ENCODE measurements at regions not wholly inside any gene's neighbourhood (a gene's known extent, or its start where the extent isn't known, plus 50 kb on each side); places are given as distances from the start of the nearest gene placed in this dataset.

DNA sequence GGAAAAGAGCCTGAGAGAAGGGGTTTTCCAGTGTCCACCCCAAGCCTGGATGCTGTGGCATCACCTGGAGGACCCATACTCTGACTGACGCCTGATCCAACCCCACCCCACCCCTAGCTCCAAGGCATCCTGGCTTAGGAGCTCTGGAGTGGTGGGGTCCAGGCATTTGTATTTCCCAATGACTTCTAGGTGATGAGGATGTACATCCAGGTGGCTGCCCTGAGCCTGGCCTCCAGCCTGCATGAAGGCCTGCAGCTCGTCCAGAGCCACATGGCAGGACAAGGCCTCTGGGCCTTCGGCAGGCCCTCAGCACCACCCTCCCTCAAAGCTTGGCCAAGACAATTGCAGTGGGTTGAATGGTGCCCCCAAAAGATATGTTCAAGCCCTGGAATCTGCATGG is 347.5 kb downstream of the C16orf95 start:
- TF ChIP-seq GATA2 (IDR thresholded peaks at IDR 0.05; ENCODE audit: low read depth, low read length), result no peak
- no peak for TF ChIP-seq GATA3 (IDR thresholded peaks at IDR 0.05; ENCODE audit: low read depth, low read length)

GRCh38 chr16:86970279-86970678 is 346.9 kb downstream of the C16orf95 start:
- TF ChIP-seq GATA2 (IDR thresholded peaks at IDR 0.05; ENCODE audit: low read depth, low read length), result no peak
- no peak for TF ChIP-seq GATA3 (IDR thresholded peaks at IDR 0.05; ENCODE audit: low read depth, low read length)

GRCh38 chr16:86970726-86971125 is 346.5 kb downstream of the C16orf95 start:
- TF ChIP-seq GATA3 (IDR thresholded peaks at IDR 0.05; ENCODE audit: low read depth, low read length) (no peak), GATA2 (IDR thresholded peaks at IDR 0.05; ENCODE audit: low read depth, low read length) (no peak)

DNA sequence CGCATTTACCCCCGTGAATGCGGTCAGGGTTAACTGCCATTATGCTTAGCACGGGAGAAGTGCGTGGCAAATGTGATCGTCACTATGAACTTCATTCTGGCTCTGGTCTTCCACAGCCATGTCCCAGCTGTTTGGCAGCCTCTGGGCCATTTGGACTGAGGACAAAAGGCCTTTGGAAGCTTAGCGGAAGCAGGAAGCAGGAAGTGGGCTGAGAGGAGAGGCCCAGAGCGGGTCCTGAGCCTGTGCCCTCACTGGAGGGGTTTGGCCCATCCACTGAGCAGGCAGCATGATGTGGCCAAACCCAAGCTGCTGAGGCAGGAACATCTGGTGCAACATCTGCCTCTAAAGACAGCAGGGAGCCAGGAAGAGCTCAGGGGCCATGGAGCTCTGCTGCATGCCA is 345.9 kb downstream of the C16orf95 start:
- TF ChIP-seq GATA3 (IDR thresholded peaks at IDR 0.05; ENCODE audit: low read depth, low read length) (no peak), GATA2 (IDR thresholded peaks at IDR 0.05; ENCODE audit: low read depth, low read length) (no peak)

DNA sequence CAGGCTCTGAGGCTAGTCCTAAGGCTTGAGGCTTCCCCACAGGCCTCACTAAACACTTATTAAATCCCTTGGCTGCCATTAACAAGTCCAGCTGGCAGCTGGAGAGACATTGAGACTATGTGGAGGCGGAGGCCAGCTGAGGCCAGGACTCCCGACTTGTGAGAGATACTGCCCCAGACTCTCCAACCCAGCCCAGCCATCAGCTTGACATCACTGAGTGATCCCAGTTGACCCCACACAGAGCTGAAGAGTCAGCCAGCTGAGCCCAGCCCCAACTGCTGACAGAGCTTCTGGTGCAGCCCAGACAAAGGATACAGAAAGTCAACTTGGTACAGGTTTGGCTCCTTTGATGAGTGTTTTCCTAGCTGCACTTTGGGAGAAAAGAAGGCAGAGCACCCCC is 343.1 kb downstream of the C16orf95 start:
- TF ChIP-seq GATA2 (IDR thresholded peaks at IDR 0.05; ENCODE audit: low read depth, low read length), result no peak
- TF ChIP-seq GATA3 (IDR thresholded peaks at IDR 0.05; ENCODE audit: low read depth, low read length), result no peak

- no peak for TF ChIP-seq GATA3 (IDR thresholded peaks at IDR 0.05; ENCODE audit: low read depth, low read length)
- no peak for TF ChIP-seq GATA2 (IDR thresholded peaks at IDR 0.05; ENCODE audit: low read depth, low read length)
Measured at GRCh38 chr16:86975445-86975844, 341.7 kb downstream of the C16orf95 start.

DNA sequence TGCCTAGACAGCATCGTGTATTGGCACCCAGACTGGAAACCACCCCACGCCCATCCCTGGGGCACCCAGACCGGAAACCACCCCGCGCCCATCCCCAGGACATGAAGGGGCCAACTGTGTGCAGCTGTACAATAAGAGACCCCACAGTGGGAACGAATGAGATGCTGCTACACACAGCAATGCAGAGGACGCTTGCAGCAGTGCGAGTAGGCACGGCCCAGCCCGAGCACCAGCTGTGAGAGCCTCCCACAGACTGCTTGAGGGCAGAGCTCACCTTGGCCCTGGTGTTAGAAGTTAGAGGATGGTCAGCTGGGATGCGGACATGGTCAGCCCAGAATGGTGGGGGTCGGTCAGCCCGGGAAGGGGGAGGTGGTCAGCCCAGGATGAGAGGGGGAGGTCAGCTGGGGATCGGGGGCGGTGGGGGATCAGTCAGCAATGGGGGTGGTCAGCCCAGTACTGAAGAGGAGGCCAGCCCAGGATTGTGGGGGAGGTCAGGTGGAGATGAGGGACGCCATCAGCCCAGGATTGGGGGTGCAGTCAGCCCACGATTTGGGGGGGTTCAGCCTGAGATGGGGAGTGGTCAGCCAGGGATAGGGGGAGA is 340.0 kb downstream of the C16orf95 start:
- no peak for TF ChIP-seq GATA2 (IDR thresholded peaks at IDR 0.05; ENCODE audit: low read depth, low read length)
- no peak for TF ChIP-seq GATA3 (IDR thresholded peaks at IDR 0.05; ENCODE audit: low read depth, low read length)

DNA sequence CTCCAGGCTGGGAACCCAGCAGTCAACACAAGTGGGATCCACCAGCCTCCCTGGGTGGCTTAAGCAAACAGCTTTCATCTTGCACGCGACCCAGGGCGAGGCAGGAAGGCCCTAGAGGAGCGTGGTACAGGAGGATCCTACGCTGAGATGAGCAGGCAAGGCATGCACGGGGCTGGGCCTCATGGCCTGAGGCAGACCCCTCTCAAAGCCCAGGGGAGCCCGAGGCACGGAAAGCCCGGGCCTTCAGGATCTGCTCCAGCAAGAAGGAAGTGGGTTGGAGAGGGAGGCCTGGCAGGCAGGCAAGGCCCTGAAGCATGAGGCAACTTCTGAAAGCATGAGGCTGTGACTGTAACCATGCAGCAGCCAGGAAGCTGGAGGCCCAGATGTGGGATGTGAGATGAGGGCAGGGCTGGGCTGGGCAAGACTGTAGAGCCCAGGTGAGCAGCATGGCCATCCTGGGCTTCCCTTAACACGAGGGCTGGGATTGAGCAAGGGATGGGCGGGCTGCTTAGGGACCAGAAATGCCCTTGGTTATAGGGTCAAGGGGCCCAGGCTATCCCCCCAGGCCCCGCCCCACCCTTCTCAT is 338.7 kb downstream of the C16orf95 start:
- TF ChIP-seq GATA3 (IDR thresholded peaks at IDR 0.05; ENCODE audit: low read depth, low read length) (no peak), GATA2 (IDR thresholded peaks at IDR 0.05; ENCODE audit: low read depth, low read length) (no peak)

- TF ChIP-seq GATA2 (IDR thresholded peaks at IDR 0.05; ENCODE audit: low read depth, low read length), result no peak
- TF ChIP-seq GATA3 (IDR thresholded peaks at IDR 0.05; ENCODE audit: low read depth, low read length), result no peak
Measured at GRCh38 chr16:86979061-86979460, 338.1 kb downstream of the C16orf95 start.

GRCh38 chr16:86979984-86980553 is 337.1 kb downstream of the C16orf95 start:
- TF ChIP-seq GATA2 (IDR thresholded peaks at IDR 0.05; ENCODE audit: low read depth, low read length) (no peak), GATA3 (IDR thresholded peaks at IDR 0.05; ENCODE audit: low read depth, low read length) (no peak)

DNA sequence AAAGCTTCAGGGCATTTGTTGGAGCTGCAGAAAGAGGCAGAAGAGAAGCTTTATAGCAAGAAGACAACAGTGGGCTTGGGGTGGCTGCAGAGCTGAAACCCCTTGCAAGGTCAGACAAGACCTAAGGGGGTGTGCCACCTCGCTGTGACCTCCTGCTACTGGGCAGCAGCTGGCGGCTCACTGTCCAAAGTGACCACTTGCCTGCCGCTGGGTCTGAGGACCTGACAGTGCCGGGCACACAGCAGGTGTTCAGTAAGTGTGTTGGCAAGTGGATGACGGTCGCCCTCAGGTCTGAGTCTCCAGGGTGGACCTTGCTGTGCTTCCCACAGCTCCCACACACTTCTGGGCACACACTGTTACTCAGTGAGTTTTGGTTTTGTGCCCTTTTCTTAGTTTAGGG is 336.5 kb downstream of the C16orf95 start:
- TF ChIP-seq GATA2 (IDR thresholded peaks at IDR 0.05; ENCODE audit: low read depth, low read length) (no peak), GATA3 (IDR thresholded peaks at IDR 0.05; ENCODE audit: low read depth, low read length) (no peak)

DNA sequence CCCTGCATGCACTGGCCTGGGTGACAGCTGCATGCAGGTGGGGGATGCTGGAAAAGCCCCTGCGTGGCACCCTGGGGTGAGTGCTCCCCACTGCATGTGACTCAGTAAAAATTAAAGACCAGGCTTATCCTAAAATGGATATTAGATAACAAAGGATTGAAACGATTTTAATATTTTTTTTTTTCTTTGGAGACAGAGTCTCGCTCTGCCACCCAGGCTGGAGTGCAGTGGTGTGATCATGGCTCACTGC is 334.9 kb downstream of the C16orf95 start:
- TF ChIP-seq GATA2 (IDR thresholded peaks at IDR 0.05; ENCODE audit: low read depth, low read length) (no peak), GATA3 (IDR thresholded peaks at IDR 0.05; ENCODE audit: low read depth, low read length) (no peak)

DNA sequence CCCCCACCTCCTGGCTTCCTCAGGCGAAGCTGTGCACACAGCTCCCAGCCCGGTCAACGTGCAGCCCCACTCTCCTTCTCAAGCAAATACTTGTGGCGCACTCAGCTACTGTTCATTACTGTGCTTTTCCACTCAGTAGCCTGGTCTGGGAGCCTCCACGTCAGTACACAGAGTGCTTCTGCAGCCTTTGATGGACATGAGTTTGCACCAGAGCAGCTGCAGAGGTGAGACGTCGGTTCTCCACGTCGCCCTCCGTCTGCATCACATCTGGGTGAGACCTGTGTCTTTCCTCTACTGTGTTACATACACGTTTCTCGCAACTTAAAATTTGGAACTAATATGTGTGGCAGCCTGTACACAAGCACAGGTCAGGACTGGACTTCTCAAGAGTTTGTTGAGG is 334.3 kb downstream of the C16orf95 start:
- TF ChIP-seq GATA3 (IDR thresholded peaks at IDR 0.05; ENCODE audit: low read depth, low read length), result no peak
- no peak for TF ChIP-seq GATA2 (IDR thresholded peaks at IDR 0.05; ENCODE audit: low read depth, low read length)

- no peak for TF ChIP-seq GATA3 (IDR thresholded peaks at IDR 0.05; ENCODE audit: low read depth, low read length)
- TF ChIP-seq GATA2 (IDR thresholded peaks at IDR 0.05; ENCODE audit: low read depth, low read length), result no peak
Measured at GRCh38 chr16:86983621-86984020, 333.6 kb downstream of the C16orf95 start.

- TF ChIP-seq GATA3 (IDR thresholded peaks at IDR 0.05; ENCODE audit: low read depth, low read length) (no peak), GATA2 (IDR thresholded peaks at IDR 0.05; ENCODE audit: low read depth, low read length) (no peak)
Measured at GRCh38 chr16:86984343-86984742, 332.8 kb downstream of the C16orf95 start.
